Activated CD8-positive, alpha-beta memory T cell treated with anti-CD3 and anti-CD28 coated beads for 24 hours (primary cell): ENCODE measurements at regions not wholly inside any gene's neighbourhood (a gene's known extent, or its start where the extent isn't known, plus 50 kb on each side); places are given as distances from the start of the nearest gene placed in this dataset.

Experiments used
- DNase-seq: peaks from one replicate; pipeline ENCODE4 v3.0.0-alpha.2; 2020

GRCh38 chr2:217434180-217434975, 568.4 kb downstream of the TNS1 start:
- peak; percentile 62 for DNase-seq

GRCh38 chr2:217433522-217433921, 569.3 kb downstream of the TNS1 start:
- no peak for DNase-seq

- no peak for DNase-seq
Measured at GRCh38 chr2:217431577-217432269, 571.1 kb downstream of the TNS1 start.

GRCh38 chr2:217430916-217431576, 571.2 kb upstream of the TNP1 start:
- DNase-seq, result no peak

GRCh38 chr2:217429981-217430500, 570.2 kb upstream of the TNP1 start:
- DNase-seq, result no peak

GRCh38 chr2:217421834-217422233, 562.0 kb upstream of the TNP1 start:
- DNase-seq, result no peak

GRCh38 chr2:217420854-217421253, 561.0 kb upstream of the TNP1 start:
- no peak for DNase-seq

- no peak for DNase-seq
Measured at GRCh38 chr2:217419055-217419671, 559.3 kb upstream of the TNP1 start.

- no peak for DNase-seq
Measured at GRCh38 chr2:217418544-217418943, 558.7 kb upstream of the TNP1 start.

GRCh38 chr2:217418090-217418489, 558.2 kb upstream of the TNP1 start:
- no peak for DNase-seq

- no peak for DNase-seq
Measured at GRCh38 chr2:217417536-217417935, 557.7 kb upstream of the TNP1 start.

GRCh38 chr2:217415316-217415715, 555.5 kb upstream of the TNP1 start:
- DNase-seq, result no peak

- no peak for DNase-seq
Measured at GRCh38 chr2:217414429-217414828, 554.6 kb upstream of the TNP1 start.

- DNase-seq, result no peak
Measured at GRCh38 chr2:217413193-217413592, 553.3 kb upstream of the TNP1 start.

GRCh38 chr2:217412721-217413120, 552.9 kb upstream of the TNP1 start:
- DNase-seq, result no peak

GRCh38 chr2:217412277-217412676, 552.4 kb upstream of the TNP1 start:
- no peak for DNase-seq

GRCh38 chr2:217410681-217410960, 550.8 kb upstream of the TNP1 start:
- no peak for DNase-seq

- no peak for DNase-seq
Measured at GRCh38 chr2:217409949-217410680, 550.3 kb upstream of the TNP1 start.

- no peak for DNase-seq
Measured at GRCh38 chr2:217407362-217407761, 547.5 kb upstream of the TNP1 start.

- DNase-seq, result no peak
Measured at GRCh38 chr2:217404236-217404760, 544.4 kb upstream of the TNP1 start.

GRCh38 chr2:217402761-217403383, 543.0 kb upstream of the TNP1 start:
- DNase-seq, result no peak

- no peak for DNase-seq
Measured at GRCh38 chr2:217402144-217402543, 542.3 kb upstream of the TNP1 start.
